HepG2 (cell line): ENCODE measurements at regions not wholly inside any gene's neighbourhood (a gene's known extent, or its start where the extent isn't known, plus 50 kb on each side); places are given as distances from the start of the nearest gene placed in this dataset.

ENCODE experiments used
- JUN ChIP-seq: sonication (generic); formaldehyde crosslinking; IDR thresholded peaks from 2 replicates; pipeline ENCODE4 v1.4.0; 2020; ENCODE audit warnings: mild to moderate bottlenecking, missing genetic modification reagents
- MBNL3 ChIP-seq: fragments of 250-450 bp; sonication (Bioruptor Pico); conservative IDR thresholded peaks from 2 replicates; pipeline ENCODE4 v1.8.0; 2022; ENCODE audit warnings: mild to moderate bottlenecking, inconsistent platforms
- MEF2D ChIP-seq: sonication (generic); formaldehyde crosslinking; IDR thresholded peaks from 2 replicates; pipeline ENCODE4 v1.5.1; 2020; ENCODE audit warnings: mild to moderate bottlenecking, missing genetic modification reagents
- MYC ChIP-seq: sonication (generic); formaldehyde crosslinking; IDR thresholded peaks from 2 replicates; pipeline ENCODE4 v1.9.0; 2021; ENCODE audit warnings: missing genetic modification reagents, borderline replicate concordance
- PAX8 ChIP-seq: sonication (generic); formaldehyde crosslinking; IDR thresholded peaks from 2 replicates; pipeline ENCODE4 v1.8.0; 2022; ENCODE audit warnings: mild to moderate bottlenecking, missing genetic modification reagents, borderline replicate concordance
- PHF8 ChIP-seq: sonication (generic); formaldehyde crosslinking; IDR thresholded peaks from 2 replicates; pipeline ENCODE4 v1.5.0; 2020; ENCODE audit warnings: missing genetic modification reagents
- RAD21 ChIP-seq: fragments of 450-650 bp; formaldehyde crosslinking; IDR thresholded peaks from 2 replicates; pipeline ENCODE4 v1.5.0; 2020; ENCODE audit warnings: mild to moderate bottlenecking
- SMARCC2 ChIP-seq: fragments of 450-650 bp; IDR thresholded peaks from 2 replicates; pipeline ENCODE4 v1.6.1; 2017; ENCODE audit warnings: antibody characterized with exemption, mild to moderate bottlenecking
- XBP1 ChIP-seq: sonication (generic); formaldehyde crosslinking; IDR thresholded peaks from 2 replicates; pipeline ENCODE4 v1.5.0; 2020; ENCODE audit warnings: missing genetic modification reagents
- ZNF776 ChIP-seq: sonication (generic); formaldehyde crosslinking; IDR thresholded peaks from 2 replicates; pipeline ENCODE4 v1.4.0; 2020; ENCODE audit warnings: mild to moderate bottlenecking, missing genetic modification reagents
- TF ChIP-seq, protein P1 (sequence below): sonication (generic); formaldehyde crosslinking; IDR thresholded peaks from 2 replicates; pipeline ENCODE4 v1.4.0; 2020; ENCODE audit warnings: mild to moderate bottlenecking, missing genetic modification reagents
- TF ChIP-seq, protein P2 (sequence below): sonication (generic); formaldehyde crosslinking; IDR thresholded peaks from 2 replicates; pipeline ENCODE4 v1.4.0; 2020; ENCODE audit warnings: missing genetic modification reagents
- TF ChIP-seq, protein P3 (sequence below): sonication (generic); formaldehyde crosslinking; IDR thresholded peaks from 2 replicates; pipeline ENCODE4 v1.4.0; 2020; ENCODE audit warnings: missing genetic modification reagents, borderline replicate concordance
- TF ChIP-seq, protein P4 (sequence below): sonication (generic); formaldehyde crosslinking; IDR thresholded peaks from one replicate; pipeline ENCODE4 v1.5.1; 2020; ENCODE audit warnings: mild to moderate bottlenecking, missing genetic modification reagents; ENCODE audit errors: not compliant biosample characterization

DNA sequence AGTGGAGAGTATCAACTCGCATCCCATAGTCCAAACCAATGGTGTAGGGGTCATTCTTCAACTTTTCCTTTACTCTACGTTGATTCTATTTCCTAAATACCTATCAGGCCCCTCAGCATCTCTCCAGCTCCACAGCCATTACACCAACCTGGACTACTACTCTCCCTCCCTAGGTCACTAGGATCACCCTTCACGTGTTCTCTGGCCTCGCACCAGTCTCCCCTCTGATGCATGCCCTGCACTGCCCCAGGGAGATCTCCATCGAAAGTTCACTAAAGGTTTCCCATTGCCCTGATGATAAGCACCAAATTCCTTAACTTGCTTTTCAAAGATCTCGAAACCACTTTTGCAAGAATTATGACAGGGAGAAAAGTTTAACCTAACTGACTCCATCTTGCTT is 421.5 kb downstream of the TSHZ3 start:
- TF ChIP-seq XBP1 (no peak), JUN (CRISPR knock-in tag) (no peak), MYC (CRISPR knock-in tag) (no peak), PHF8 (CRISPR knock-in tag) (no peak), RAD21 (CRISPR knock-in tag) (no peak), PAX8 (CRISPR knock-in tag) (no peak), MEF2D (CRISPR knock-in tag) (no peak), MBNL3 (CRISPR knock-in tag) (no peak), SMARCC2 (no peak), ZNF776 (CRISPR knock-in tag) (no peak)
- TF ChIP-seq, protein P1, sequence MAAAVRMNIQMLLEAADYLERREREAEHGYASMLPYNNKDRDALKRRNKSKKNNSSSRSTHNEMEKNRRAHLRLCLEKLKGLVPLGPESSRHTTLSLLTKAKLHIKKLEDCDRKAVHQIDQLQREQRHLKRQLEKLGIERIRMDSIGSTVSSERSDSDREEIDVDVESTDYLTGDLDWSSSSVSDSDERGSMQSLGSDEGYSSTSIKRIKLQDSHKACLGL, result no peak
- TF ChIP-seq, protein P2, sequence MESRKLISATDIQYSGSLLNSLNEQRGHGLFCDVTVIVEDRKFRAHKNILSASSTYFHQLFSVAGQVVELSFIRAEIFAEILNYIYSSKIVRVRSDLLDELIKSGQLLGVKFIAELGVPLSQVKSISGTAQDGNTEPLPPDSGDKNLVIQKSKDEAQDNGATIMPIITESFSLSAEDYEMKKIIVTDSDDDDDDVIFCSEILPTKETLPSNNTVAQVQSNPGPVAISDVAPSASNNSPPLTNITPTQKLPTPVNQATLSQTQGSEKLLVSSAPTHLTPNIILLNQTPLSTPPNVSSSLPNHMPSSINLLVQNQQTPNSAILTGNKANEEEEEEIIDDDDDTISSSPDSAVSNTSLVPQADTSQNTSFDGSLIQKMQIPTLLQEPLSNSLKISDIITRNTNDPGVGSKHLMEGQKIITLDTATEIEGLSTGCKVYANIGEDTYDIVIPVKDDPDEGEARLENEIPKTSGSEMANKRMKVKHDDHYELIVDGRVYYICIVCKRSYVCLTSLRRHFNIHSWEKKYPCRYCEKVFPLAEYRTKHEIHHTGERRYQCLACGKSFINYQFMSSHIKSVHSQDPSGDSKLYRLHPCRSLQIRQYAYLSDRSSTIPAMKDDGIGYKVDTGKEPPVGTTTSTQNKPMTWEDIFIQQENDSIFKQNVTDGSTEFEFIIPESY, result no peak
- TF ChIP-seq, protein P3, sequence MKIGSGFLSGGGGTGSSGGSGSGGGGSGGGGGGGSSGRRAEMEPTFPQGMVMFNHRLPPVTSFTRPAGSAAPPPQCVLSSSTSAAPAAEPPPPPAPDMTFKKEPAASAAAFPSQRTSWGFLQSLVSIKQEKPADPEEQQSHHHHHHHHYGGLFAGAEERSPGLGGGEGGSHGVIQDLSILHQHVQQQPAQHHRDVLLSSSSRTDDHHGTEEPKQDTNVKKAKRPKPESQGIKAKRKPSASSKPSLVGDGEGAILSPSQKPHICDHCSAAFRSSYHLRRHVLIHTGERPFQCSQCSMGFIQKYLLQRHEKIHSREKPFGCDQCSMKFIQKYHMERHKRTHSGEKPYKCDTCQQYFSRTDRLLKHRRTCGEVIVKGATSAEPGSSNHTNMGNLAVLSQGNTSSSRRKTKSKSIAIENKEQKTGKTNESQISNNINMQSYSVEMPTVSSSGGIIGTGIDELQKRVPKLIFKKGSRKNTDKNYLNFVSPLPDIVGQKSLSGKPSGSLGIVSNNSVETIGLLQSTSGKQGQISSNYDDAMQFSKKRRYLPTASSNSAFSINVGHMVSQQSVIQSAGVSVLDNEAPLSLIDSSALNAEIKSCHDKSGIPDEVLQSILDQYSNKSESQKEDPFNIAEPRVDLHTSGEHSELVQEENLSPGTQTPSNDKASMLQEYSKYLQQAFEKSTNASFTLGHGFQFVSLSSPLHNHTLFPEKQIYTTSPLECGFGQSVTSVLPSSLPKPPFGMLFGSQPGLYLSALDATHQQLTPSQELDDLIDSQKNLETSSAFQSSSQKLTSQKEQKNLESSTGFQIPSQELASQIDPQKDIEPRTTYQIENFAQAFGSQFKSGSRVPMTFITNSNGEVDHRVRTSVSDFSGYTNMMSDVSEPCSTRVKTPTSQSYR, result no peak
- TF ChIP-seq, protein P4, sequence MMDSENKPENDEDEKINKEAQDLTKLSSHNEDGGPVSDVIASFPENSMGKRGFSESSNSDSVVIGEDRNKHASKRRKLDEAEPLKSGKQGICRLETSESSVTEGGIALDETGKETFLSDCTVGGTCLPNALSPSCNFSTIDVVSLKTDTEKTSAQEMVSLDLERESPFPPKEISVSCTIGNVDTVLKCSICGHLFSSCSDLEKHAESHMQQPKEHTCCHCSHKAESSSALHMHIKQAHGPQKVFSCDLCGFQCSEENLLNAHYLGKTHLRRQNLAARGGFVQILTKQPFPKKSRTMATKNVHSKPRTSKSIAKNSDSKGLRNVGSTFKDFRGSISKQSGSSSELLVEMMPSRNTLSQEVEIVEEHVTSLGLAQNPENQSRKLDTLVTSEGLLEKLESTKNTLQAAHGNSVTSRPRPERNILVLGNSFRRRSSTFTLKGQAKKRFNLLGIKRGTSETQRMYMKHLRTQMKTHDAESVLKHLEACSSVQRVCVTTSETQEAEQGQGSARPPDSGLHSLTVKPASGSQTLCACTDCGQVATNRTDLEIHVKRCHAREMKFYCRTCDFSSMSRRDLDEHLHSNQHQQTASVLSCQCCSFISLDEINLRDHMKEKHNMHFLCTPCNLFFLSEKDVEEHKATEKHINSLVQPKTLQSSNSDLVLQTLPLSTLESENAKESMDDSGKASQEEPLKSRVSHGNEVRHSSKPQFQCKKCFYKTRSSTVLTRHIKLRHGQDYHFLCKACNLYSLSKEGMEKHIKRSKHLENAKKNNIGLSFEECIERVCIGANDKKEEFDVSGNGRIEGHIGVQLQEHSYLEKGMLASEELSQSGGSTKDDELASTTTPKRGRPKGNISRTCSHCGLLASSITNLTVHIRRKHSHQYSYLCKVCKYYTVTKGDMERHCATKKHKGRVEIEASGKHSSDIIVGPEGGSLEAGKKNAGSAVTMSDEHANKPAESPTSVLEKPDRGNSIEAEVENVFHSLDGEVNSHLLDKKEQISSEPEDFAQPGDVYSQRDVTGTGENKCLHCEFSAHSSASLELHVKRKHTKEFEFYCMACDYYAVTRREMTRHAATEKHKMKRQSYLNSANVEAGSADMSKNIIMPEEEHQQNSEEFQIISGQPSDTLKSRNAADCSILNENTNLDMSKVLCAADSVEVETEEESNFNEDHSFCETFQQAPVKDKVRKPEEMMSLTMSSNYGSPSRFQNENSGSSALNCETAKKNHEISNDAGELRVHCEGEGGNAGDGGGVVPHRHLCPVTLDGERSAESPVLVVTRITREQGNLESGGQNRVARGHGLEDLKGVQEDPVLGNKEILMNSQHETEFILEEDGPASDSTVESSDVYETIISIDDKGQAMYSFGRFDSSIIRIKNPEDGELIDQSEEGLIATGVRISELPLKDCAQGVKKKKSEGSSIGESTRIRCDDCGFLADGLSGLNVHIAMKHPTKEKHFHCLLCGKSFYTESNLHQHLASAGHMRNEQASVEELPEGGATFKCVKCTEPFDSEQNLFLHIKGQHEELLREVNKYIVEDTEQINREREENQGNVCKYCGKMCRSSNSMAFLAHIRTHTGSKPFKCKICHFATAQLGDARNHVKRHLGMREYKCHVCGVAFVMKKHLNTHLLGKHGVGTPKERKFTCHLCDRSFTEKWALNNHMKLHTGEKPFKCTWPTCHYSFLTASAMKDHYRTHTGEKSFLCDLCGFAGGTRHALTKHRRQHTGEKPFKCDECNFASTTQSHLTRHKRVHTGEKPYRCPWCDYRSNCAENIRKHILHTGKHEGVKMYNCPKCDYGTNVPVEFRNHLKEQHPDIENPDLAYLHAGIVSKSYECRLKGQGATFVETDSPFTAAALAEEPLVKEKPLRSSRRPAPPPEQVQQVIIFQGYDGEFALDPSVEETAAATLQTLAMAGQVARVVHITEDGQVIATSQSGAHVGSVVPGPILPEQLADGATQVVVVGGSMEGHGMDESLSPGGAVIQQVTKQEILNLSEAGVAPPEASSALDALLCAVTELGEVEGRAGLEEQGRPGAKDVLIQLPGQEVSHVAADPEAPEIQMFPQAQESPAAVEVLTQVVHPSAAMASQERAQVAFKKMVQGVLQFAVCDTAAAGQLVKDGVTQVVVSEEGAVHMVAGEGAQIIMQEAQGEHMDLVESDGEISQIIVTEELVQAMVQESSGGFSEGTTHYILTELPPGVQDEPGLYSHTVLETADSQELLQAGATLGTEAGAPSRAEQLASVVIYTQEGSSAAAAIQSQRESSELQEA (CRISPR knock-in tag), result no peak
